Sigmoid colon (tissue), 6 donors: ENCODE measurements at regions not wholly inside any gene's neighbourhood (a gene's known extent, or its start where the extent isn't known, plus 50 kb on each side); places are given as distances from the start of the nearest gene placed in this dataset.

Source experiments
- DNase-seq: peaks from one replicate; pipeline ENCODE4 v3.0.0-alpha.2; 2019
- H3K27ac ChIP-seq, 4 donors: fragments of 200-600 bp; sonication (generic); one replicate each; pipeline ENCODE4 v1.5.1; 2016 to 2019; ENCODE audit warnings: mild to moderate bottlenecking in 1 of 4
- H3K27me3 ChIP-seq, 3 donors: fragments of 200-600 bp; sonication (generic); one replicate each; pipeline ENCODE4 v1.5.1; 2019; ENCODE audit warnings: mild to moderate bottlenecking in 1 of 3
- H3K36me3 ChIP-seq, 4 donors: fragments of 200-600 bp; sonication (generic); one replicate each; pipeline ENCODE4 v1.5.1; 2016 to 2019
- H3K4me1 ChIP-seq, 4 donors: fragments of 200-600 bp; sonication (generic); one replicate each; pipeline ENCODE4 v1.5.1; 2017 to 2019
- H3K4me3 ChIP-seq, 4 donors: fragments of 200-600 bp; sonication (generic); one replicate each; pipeline ENCODE4 v1.5.1; 2017 to 2019; ENCODE audit warnings: mild to moderate bottlenecking in 2 of 4, moderate library complexity in 1 of 4
- H3K9me3 ChIP-seq, 4 donors: fragments of 200-600 bp in 3 of 4; sonication (generic) in 3 of 4; one replicate each; pipeline versions ENCODE4 v1.5.1 to v1.6.1; 2013 to 2019
- CTCF ChIP-seq, 4 experiments: fragments of 450-650 bp in 3 of 4; fragments of 200-600 bp in 1 of 4; IDR thresholded peaks; one replicate each; pipeline ENCODE4 v1.5.1; 2016 to 2019; ENCODE audit warnings: antibody characterized with exemption in 4 of 4, mild to moderate bottlenecking in 3 of 4, moderate library complexity in 2 of 4
- EP300 ChIP-seq, 4 donors: sonication (generic); formaldehyde crosslinking; IDR thresholded peaks; one replicate each; pipeline ENCODE4 v1.6.1; 2017; ENCODE audit warnings: antibody characterized with exemption in 4 of 4
- POLR2A ChIP-seq, 2 donors: fragments of 450-650 bp; IDR thresholded peaks; one replicate each; pipeline ENCODE4 v1.6.1; 2016; ENCODE audit warnings: antibody characterized with exemption in 2 of 2, mild to moderate bottlenecking in 2 of 2, moderate library complexity in 2 of 2
- POLR2AphosphoS5 ChIP-seq, 4 donors: sonication (generic); formaldehyde crosslinking; IDR thresholded peaks; one replicate each; pipeline ENCODE4 v1.6.1; 2017; ENCODE audit warnings: antibody characterized with exemption in 4 of 4
- WGBS, 2 donors: extraction: QIAGEN DNeasy Blood & Tissue Kit; methylation state at CpG; one replicate each; pipeline ENCODE4 v1.1.7; 2013; 5-methylcytosine and 5-hydroxymethylcytosine counted together
- intact Hi-C: fragments of 100-400 bp; cut with DNase I; formaldehyde crosslinking; loops from one replicate; pipeline ENCODE4 v1.15.1; 2023
- donor health status: healthy with polysubstance abuse.
- donor health status: healthy.

- Histone ChIP-seq H3K4me1 (no peaks in the 10 kb centered on the region), H3K27ac (no peak overlapping the region), H3K27me3 (no peaks in the 10 kb centered on the region), H3K36me3 (no peaks in the 10 kb centered on the region), H3K4me3 (no peak overlapping the region), H3K9me3 (peaks cover 10 to 21% (median 14%) of the 10 kb centered on the region in 4 donors)
- intact Hi-C loops, result no loop called here
- TF ChIP-seq POLR2A (IDR thresholded peaks at IDR 0.05) (no peak), CTCF (IDR thresholded peaks at IDR 0.05) (no peak), POLR2AphosphoS5 (IDR thresholded peaks at IDR 0.05) (no peak), EP300 (IDR thresholded peaks at IDR 0.05) (no peak)
- no peak for DNase-seq
- whole genome bisulfite sequencing, 2 donors, result 64 to 91% methylated on average over 3 of the region's 3 CpGs
Observed at GRCh38 chr5:148002451-148002850, 61.3 kb upstream of the SPINK5 start.

GRCh38 chr5:148000036-148000435 lies 63.7 kb upstream of the SPINK5 start:
- no peaks in the 10 kb centered on the region for H3K36me3 ChIP-seq
- H3K4me3 ChIP-seq, result no peak overlapping the region
- TF ChIP-seq POLR2AphosphoS5 (IDR thresholded peaks at IDR 0.05), result no peak
- WGBS, 2 donors, result 57 to 69% methylated on average over 1 of the region's 1 CpG
- H3K9me3 ChIP-seq, result peaks cover 10 to 21% (median 14%) of the 10 kb centered on the region in 4 donors
- intact Hi-C loops, result no loop called here
- no peak for DNase-seq
- H3K27ac ChIP-seq, result no peak overlapping the region
- H3K27me3 ChIP-seq, result no peaks in the 10 kb centered on the region
- H3K4me1 ChIP-seq, result no peaks in the 10 kb centered on the region

- Histone ChIP-seq H3K36me3 (no peaks in the 10 kb centered on the region), H3K27ac (no peak overlapping the region), H3K27me3 (no peaks in the 10 kb centered on the region), H3K4me3 (no peak overlapping the region), H3K4me1 (no peaks in the 10 kb centered on the region), H3K9me3 (peaks cover 10 to 21% (median 14%) of the 10 kb centered on the region in 4 donors)
- TF ChIP-seq POLR2A (IDR thresholded peaks at IDR 0.05) (no peak), POLR2AphosphoS5 (IDR thresholded peaks at IDR 0.05) (no peak), CTCF (IDR thresholded peaks at IDR 0.05) (no peak), EP300 (IDR thresholded peaks at IDR 0.05) (no peak)
- no peak for DNase-seq
- intact Hi-C loops, result no loop called here
Observed at GRCh38 chr5:147998704-147999103, 65.1 kb upstream of the SPINK5 start.

GRCh38 chr5:147997486-147997885 lies 66.3 kb upstream of the SPINK5 start:
- H3K27me3 ChIP-seq, result no peaks in the 10 kb centered on the region
- H3K4me3 ChIP-seq, result no peak overlapping the region
- no peaks in the 10 kb centered on the region for H3K36me3 ChIP-seq
- DNase-seq, result no peak
- intact Hi-C loops, result no loop called here
- no peaks in the 10 kb centered on the region for H3K4me1 ChIP-seq
- no peak overlapping the region for H3K27ac ChIP-seq
- H3K9me3 ChIP-seq, result peaks cover 8 to 18% (median 12%) of the 10 kb centered on the region in 4 donors
- 17 to 45% methylated on average over 3 of the region's 3 CpGs for WGBS, 2 donors
- no peak for TF ChIP-seq POLR2AphosphoS5 (IDR thresholded peaks at IDR 0.05)
- TF ChIP-seq EP300 (IDR thresholded peaks at IDR 0.05), result no peak

- intact Hi-C loops, result no loop called here
- Histone ChIP-seq H3K27me3 (no peaks in the 10 kb centered on the region), H3K27ac (no peak overlapping the region), H3K4me1 (no peaks in the 10 kb centered on the region), H3K36me3 (no peaks in the 10 kb centered on the region), H3K9me3 (peaks cover 0 to 8% (median 5%) of the 10 kb centered on the region in 4 donors), H3K4me3 (no peak overlapping the region)
- DNase-seq, result no peak
- WGBS, 2 donors, result 84 to 85% methylated on average over 5 of the region's 5 CpGs
- no peak for TF ChIP-seq POLR2AphosphoS5 (IDR thresholded peaks at IDR 0.05)
Observed at GRCh38 chr5:147996379-147996778, 67.4 kb upstream of the SPINK5 start.

GRCh38 chr5:147995846-147996245 lies 67.9 kb upstream of the SPINK5 start:
- Histone ChIP-seq H3K4me3 (no peak overlapping the region), H3K4me1 (no peaks in the 10 kb centered on the region), H3K27ac (no peak overlapping the region), H3K27me3 (no peaks in the 10 kb centered on the region), H3K9me3 (peaks cover 0 to 4% (median 2%) of the 10 kb centered on the region in 4 donors), H3K36me3 (no peaks in the 10 kb centered on the region)
- 68 to 89% methylated on average over 4 of the region's 4 CpGs for WGBS, 2 donors
- no peak for DNase-seq
- no peak for TF ChIP-seq POLR2AphosphoS5 (IDR thresholded peaks at IDR 0.05)
- TF ChIP-seq POLR2A (IDR thresholded peaks at IDR 0.05), result no peak
- TF ChIP-seq CTCF (IDR thresholded peaks at IDR 0.05), result no peak
- TF ChIP-seq EP300 (IDR thresholded peaks at IDR 0.05), result no peak
- intact Hi-C loops, result no loop called here
